Neural cell (in vitro differentiated cells): ENCODE measurements at regions not wholly inside any gene's neighbourhood (a gene's known extent, or its start where the extent isn't known, plus 50 kb on each side); places are given as distances from the start of the nearest gene placed in this dataset.

Experiments
- H2AFZ ChIP-seq: fragments of 200-600, 300-800 bp; sonication (generic), shearing (Covaris generic); 2 replicates; pipeline ENCODE4 v1.6.0; 2014; ENCODE audit warnings: low read depth, mild to moderate bottlenecking, antibody characterized with exemption, low read length, moderate library complexity
- H3F3A ChIP-seq: fragments of 200-600 bp; shearing (Covaris generic); 2 replicates; pipeline ENCODE4 v1.6.1; 2016; ENCODE audit warnings: mild to moderate bottlenecking, moderate library complexity, mixed read lengths, antibody characterized with exemption, low read length; ENCODE audit not compliant: insufficient read depth, poor library complexity, severe bottlenecking
- H3K27ac ChIP-seq: fragments of 200-600, 300-800 bp; sonication (generic), shearing (Covaris generic); 2 replicates; pipeline ENCODE4 v1.5.1; 2014; ENCODE audit warnings: mild to moderate bottlenecking, low read length, moderate library complexity
- H3K27me3 ChIP-seq: fragments of 300-800, 200-600 bp; sonication (generic), shearing (Covaris generic); 2 replicates; pipeline ENCODE4 v1.6.0; 2014; ENCODE audit warnings: mild to moderate bottlenecking, low read depth, low read length, moderate library complexity; ENCODE audit not compliant: insufficient read depth
- H3K36me3 ChIP-seq: fragments of 300-800, 200-600 bp; sonication (generic), shearing (Covaris generic); 2 replicates; pipeline ENCODE4 v1.5.1; 2014; ENCODE audit warnings: mild to moderate bottlenecking, antibody characterized with exemption, low read length, moderate library complexity; ENCODE audit not compliant: insufficient read depth
- H3K4me2 ChIP-seq: fragments of 300-800, 200-600 bp; sonication (generic), shearing (Covaris generic); 2 replicates; pipeline ENCODE4 v1.6.0; 2014; ENCODE audit warnings: mild to moderate bottlenecking, low read length
- H3K4me3 ChIP-seq: fragments of 300-800, 200-600 bp; sonication (generic), shearing (Covaris generic); 2 replicates; pipeline ENCODE4 v1.5.1; 2014; ENCODE audit warnings: mild to moderate bottlenecking, low read length, moderate library complexity
- H3K79me2 ChIP-seq: fragments of 200-600 bp; shearing (Covaris generic); replicated peaks from 2 replicates; pipeline ENCODE4 v1.6.0; 2014; ENCODE audit warnings: mild to moderate bottlenecking, low read length, moderate library complexity; ENCODE audit not compliant: insufficient read depth
- H3K9ac ChIP-seq: fragments of 300-800, 200-600 bp; sonication (generic), shearing (Covaris generic); 2 replicates; pipeline ENCODE4 v1.6.1; 2016; ENCODE audit warnings: mild to moderate bottlenecking, low read length, mixed read lengths
- H3K9me2 ChIP-seq: fragments of 200-600 bp; shearing (Covaris generic); 2 replicates; pipeline ENCODE4 v1.6.1; 2016; ENCODE audit warnings: mild to moderate bottlenecking, low read length, mixed read lengths; ENCODE audit not compliant: insufficient read depth
- H3K9me3 ChIP-seq: fragments of 200-600, 300-800 bp; sonication (generic), shearing (Covaris generic); 2 replicates; pipeline ENCODE4 v1.6.1; 2016; ENCODE audit warnings: mild to moderate bottlenecking, mixed run types, low read length, moderate library complexity, mixed read lengths
- H4K20me1 ChIP-seq: fragments of 200-600 bp; shearing (Covaris generic); 2 replicates; pipeline ENCODE4 v1.6.1; 2016; ENCODE audit warnings: mild to moderate bottlenecking, mixed run types; ENCODE audit not compliant: insufficient read depth
- CTCF ChIP-seq: fragments of 450-650 bp; IDR thresholded peaks from 2 replicates; pipeline ENCODE4 v1.5.1; 2014; ENCODE audit warnings: antibody characterized with exemption, mild to moderate bottlenecking, moderate library complexity; ENCODE audit not compliant: poor library complexity, severe bottlenecking
- EP300 ChIP-seq: fragments of 450-650 bp; conservative IDR thresholded peaks from 2 replicates; pipeline ENCODE4 v1.6.1; 2014; ENCODE audit warnings: antibody characterized with exemption, mild to moderate bottlenecking, moderate library complexity; ENCODE audit not compliant: poor library complexity, severe bottlenecking
- EZH2 ChIP-seq: fragments of 200-600, 300-800 bp; shearing (Covaris generic), sonication (generic); IDR thresholded peaks from 2 replicates; pipeline ENCODE4 v1.6.1; 2014; ENCODE audit warnings: antibody characterized with exemption, low read length, borderline replicate concordance, mild to moderate bottlenecking; ENCODE audit not compliant: insufficient read depth, poor library complexity, severe bottlenecking
- MXI1 ChIP-seq: fragments of 450-650 bp; conservative IDR thresholded peaks from 2 replicates; pipeline ENCODE4 v1.6.1; 2014; ENCODE audit warnings: antibody characterized with exemption, mild to moderate bottlenecking; ENCODE audit not compliant: poor library complexity, severe bottlenecking
- POLR2AphosphoS5 ChIP-seq: IDR thresholded peaks from 2 replicates; pipeline ENCODE4 v1.6.1; 2012
- RAD21 ChIP-seq: fragments of 450-650 bp; conservative IDR thresholded peaks from 2 replicates; pipeline ENCODE4 v1.6.1; 2014; ENCODE audit warnings: antibody characterized with exemption, mild to moderate bottlenecking, moderate library complexity
- REST ChIP-seq: IDR thresholded peaks from 2 replicates; pipeline ENCODE4 v1.6.1; 2012; ENCODE audit warnings: borderline replicate concordance
- TAF1 ChIP-seq: IDR thresholded peaks from 2 replicates; pipeline ENCODE4 v1.6.1; 2012; ENCODE audit warnings: low read depth

- Histone ChIP-seq H3K4me2 (no peak overlapping the region), H3K27ac (no peak overlapping the region), H3K79me2 (no peaks in the 10 kb centered on the region), H2AFZ (no peak overlapping the region), H3K36me3 (no peaks in the 10 kb centered on the region), H3K27me3 (no peaks in the 10 kb centered on the region), H3K9ac (no peak overlapping the region), H3K9me3 (no peaks in the 10 kb centered on the region), H3K4me3 (no peak overlapping the region), H3F3A (no peaks in the 10 kb centered on the region), H4K20me1 (no peaks in the 10 kb centered on the region), H3K9me2 (no peaks in the 10 kb centered on the region)
- no peak for TF ChIP-seq CTCF
- no peak for TF ChIP-seq EZH2
- TF ChIP-seq RAD21, result no peak
- TF ChIP-seq POLR2AphosphoS5, result no peak
- TF ChIP-seq MXI1, result no peak
- TF ChIP-seq REST, result no peak
- TF ChIP-seq EP300, result no peak
Observed at GRCh38 chr1:195738966-195739650, 869.1 kb downstream of the KCNT2 start.

- no peak for TF ChIP-seq RAD21
- TF ChIP-seq CTCF, result no peak
- TF ChIP-seq TAF1, result no peak
- no peak for TF ChIP-seq EZH2
- no peak for TF ChIP-seq REST
- H4K20me1 ChIP-seq, result no peaks in the 10 kb centered on the region
- no peak overlapping the region for H3K9ac ChIP-seq
- H3K9me2 ChIP-seq, result no peaks in the 10 kb centered on the region
- H3K79me2 ChIP-seq, result no peaks in the 10 kb centered on the region
- no peak overlapping the region for H3K27ac ChIP-seq
- H3K27me3 ChIP-seq, result no peaks in the 10 kb centered on the region
- H3K36me3 ChIP-seq, result no peaks in the 10 kb centered on the region
- H3K9me3 ChIP-seq, result no peaks in the 10 kb centered on the region
- no peak overlapping the region for H3K4me3 ChIP-seq
- no peaks in the 10 kb centered on the region for H3F3A ChIP-seq
- no peak overlapping the region for H3K4me2 ChIP-seq
- H2AFZ ChIP-seq, result no peak overlapping the region
Observed at GRCh38 chr1:195735140-195735539, 873.1 kb downstream of the KCNT2 start.
